DMS153 treated with DMSO at 0.1 percent for 48 hours (cell line): ENCODE measurements at regions not wholly inside any gene's neighbourhood (a gene's known extent, or its start where the extent isn't known, plus 50 kb on each side); places are given as distances from the start of the nearest gene placed in this dataset.
"Not testable (repeated sequence)": the region's sequence is repeated elsewhere in the genome, so short reads cannot be mapped to it uniquely, and the experiment has no call there.

Experiments
- DNase-seq: peaks from one replicate; lab custom pipeline; 2025; ENCODE audit not compliant: unreplicated experiment; lab: John Stamatoyannopoulos, UW

- DNase-seq, result no peak
Measured at GRCh38 chr4:181078196-181078595, 1165.0 kb upstream of the TENM3 start.

GRCh38 chr4:181083757-181084361 lies 1159.3 kb upstream of the TENM3 start:
- DNase-seq, result no peak

GRCh38 chr4:181085557-181085956 lies 1157.6 kb upstream of the TENM3 start:
- no peak for DNase-seq

DNA sequence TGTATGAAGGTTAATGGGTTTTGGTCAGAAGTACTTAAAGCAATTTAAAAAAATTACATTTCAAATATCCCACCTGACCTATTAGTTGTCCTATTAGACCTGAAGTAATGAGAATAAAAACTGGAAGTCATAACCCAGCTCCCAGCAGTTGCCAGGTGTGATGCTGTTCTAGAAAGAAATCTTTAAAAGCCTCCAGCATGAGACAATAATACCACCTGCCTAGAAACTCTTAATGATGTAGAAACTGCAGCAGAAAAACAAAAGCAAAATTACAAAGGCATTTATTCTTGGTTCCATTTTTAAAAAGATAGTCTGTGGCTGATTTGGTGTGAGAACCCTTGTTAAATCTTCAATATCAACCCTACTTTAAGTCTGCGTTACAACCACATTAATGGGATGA lies 1137.7 kb upstream of the TENM3 start:
- DNase-seq, result no peak

DNA sequence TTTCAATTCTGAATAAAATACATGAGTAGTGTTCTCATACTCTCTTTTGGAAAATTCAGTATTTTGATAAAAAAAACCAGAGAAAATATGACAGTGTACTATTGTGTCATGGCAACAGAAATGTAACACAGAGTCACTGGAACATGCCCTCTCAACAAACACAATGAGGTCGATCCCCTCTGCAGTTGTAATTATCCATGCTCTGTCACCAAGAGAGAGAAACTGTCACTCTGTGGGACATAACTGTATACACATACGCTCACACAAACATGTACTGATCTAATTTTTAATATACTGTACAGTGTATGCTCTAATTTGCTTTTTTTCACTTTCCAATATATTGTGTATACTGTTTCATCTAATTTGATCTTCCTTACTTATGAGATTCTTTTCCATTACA lies 1136.8 kb upstream of the TENM3 start:
- DNase-seq, result no peak

DNA sequence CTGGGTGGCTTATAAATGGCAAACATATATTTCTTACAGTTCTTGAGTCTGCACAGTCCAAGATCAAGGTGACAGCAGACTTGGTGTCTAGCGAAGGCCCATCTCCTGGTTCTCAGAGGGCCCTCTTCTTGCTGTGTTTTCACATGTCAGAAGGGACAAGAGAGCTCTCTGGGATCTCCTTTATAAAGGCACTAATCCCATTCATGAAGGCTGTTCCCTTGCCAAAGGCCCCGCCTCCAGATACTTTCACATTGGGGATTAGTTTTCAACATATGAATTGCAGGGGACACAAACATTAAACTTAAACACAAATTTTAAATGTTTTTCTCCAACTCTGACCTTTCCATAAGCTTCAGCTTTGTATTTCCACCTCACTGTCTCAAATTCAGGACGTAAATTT lies 1135.0 kb upstream of the TENM3 start:
- no peak for DNase-seq

- DNase-seq, result no peak
Measured at GRCh38 chr4:181119186-181119585, 1124.0 kb upstream of the TENM3 start.

DNA sequence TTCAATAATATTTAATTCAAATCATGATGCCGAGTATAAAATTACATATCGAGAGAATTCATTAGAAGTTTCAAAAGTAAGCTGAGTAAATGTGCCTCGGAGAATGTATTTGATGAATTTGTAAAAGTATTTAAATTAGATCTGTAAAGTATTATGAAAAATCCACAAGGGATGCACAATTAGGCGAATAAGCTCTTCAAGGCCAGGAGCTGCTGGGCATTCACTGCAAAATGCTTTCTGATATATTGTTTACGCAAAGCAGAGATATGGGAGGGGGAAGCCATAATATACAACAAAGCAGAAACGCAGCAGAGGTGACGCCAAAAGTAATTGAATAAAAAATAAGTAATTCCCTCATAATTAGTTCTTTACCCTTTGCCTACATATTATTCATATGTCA lies 1121.5 kb upstream of the TENM3 start:
- no peak for DNase-seq

DNA sequence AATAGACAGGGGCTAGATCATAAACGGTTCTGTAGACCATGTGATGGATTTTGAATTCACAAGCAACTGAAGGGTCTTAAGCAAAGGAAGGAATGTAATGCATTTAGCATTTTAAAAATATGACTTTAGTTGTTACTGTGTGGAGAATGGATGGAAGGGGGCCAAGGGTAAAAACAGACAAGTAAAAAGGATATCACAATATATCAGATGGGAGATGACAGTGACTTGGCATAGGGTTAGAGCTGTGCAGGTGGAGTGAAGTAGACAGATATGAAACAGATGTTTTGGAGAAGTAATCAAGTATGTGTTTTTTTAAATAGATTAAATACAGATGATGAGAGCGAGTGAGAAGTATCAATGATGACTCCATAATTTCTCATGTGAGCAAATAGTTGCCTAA lies 1116.0 kb upstream of the TENM3 start:
- DNase-seq, result no peak

DNA sequence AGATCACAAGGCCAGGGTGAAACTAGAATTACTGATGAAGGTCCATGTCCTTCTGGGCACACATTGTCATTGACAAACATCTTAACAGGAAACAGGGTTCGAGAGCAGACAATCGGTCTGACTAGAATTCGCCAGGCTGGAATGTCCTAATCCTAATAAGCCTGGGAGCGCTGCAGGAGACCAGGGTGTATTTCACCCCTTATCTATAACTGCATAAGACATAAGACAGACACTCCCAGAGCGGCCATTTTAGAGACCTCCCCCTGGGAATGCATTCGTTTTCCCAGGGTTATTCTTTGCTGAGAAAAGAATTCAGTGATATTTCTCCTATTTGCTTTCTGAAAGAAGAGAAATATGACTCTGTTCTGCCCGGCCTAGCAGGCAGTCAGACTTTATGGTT lies 1112.9 kb upstream of the TENM3 start:
- DNase-seq, result not testable (repeated sequence)

- no peak for DNase-seq
Measured at GRCh38 chr4:181137351-181137750, 1105.9 kb upstream of the TENM3 start.

DNA sequence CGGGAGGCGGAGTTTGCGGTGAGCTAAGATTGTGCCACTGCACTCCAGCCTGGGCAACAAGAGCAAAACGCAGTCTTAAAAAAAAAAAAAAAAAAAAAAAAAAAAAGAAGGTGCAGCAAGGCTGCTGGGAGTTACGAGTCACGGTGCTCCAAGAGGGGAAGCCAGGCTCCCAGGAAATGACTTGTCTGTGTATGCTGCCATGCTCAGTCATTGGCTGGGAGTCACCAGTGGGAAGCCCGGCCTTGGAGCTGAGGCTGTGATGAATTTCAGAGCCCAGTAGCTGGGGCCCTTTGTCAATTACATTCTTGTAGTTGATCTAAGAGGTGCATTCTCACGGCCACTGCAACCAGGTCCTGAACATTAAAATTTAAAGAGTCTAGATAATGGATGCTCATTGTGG lies 1105.1 kb upstream of the TENM3 start:
- DNase-seq, result no peak

DNA sequence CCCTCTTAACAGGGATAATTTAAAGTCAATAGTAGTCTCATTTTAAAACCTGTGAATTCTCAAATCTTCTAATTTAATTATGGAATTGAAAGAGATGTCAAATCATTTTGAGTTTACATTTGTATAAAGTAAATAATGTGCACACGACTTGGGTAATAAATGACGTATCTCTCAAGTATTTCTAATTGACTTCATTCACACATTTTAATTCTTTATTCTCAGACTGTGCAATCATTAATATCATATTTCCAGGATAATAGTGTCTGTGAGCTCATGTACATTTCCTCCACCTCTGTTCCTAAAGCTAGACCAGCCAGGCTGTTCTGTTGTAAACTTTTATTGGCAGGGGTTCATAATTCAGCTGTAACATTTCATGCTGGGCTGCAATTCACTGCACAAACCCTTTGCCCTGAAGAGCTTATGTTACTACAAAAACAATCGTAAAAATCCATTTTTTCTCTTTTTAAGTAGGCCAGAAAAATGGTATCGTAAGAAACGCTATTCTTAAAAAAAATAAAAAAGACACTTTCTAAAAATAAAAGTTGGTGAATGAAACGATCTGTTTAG lies 1103.1 kb upstream of the TENM3 start:
- no peak for DNase-seq

GRCh38 chr4:181143250-181143854 lies 1099.8 kb upstream of the TENM3 start:
- peak; percentile 68 for DNase-seq

GRCh38 chr4:181146051-181146450 lies 1097.2 kb upstream of the TENM3 start:
- no peak for DNase-seq

DNA sequence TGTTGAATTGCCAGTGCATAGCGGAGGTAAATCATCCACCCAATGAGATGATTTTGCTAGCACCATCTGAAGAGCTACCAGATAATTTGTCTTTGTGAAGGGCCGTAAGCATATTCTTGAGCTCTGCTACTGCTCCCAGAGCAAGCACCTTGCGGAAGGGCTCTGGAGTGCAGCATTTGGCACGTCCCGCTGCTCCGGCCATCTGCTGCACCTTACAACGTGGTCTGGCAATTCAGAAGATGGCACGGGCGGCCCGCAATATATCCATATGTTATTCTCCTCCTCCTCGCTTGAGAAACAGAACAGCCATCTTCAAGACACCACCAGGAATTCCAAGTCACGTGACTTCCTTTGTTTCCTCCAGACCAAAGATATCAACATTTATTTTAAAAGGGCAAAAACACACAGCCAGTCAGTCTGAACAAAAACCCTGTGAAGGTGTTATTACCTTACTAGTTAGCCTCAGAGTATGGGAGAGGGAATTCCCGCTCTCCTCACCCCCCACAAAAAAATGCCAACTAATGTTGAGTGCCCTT lies 1095.7 kb upstream of the TENM3 start:
- no peak for DNase-seq

DNA sequence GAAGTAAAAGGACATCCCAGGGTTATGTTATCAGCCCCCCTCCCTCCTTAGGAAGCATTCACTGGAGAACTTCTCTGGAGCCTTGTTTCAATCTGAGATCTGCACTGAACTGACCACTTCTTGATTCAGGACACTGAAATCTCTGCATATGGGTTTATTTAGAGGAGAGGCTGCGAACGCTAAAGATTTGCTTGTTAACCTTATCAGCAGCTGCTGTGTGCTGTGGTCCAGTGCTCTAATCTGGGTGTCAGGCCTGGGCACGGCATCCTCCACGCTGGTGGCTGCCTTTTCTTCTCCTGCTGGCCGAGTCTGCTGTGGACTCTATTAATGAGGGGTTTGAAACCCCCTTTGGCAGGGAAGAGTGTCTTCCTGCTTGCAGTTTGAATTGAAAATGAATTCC lies 1094.7 kb upstream of the TENM3 start:
- no peak for DNase-seq

DNA sequence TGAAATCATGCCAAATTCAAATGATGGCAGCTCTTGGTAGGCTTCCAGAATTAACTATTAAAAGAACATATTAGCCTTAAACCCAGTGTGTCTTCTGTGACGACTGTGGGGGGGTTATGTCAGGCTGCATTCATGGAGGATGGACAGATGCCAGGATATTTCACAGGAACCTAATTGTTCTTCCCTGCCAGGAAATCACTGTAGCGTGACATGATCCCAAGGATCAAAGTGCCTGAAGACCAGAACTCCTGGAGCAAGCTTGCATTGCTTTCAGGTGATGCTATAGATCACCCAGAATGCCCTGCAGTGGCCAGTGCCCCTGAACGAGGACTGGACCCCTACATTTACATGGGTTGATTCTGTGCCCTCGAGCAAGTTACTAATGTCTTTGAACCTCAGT lies 1093.0 kb upstream of the TENM3 start:
- DNase-seq, result peak; percentile 10

DNA sequence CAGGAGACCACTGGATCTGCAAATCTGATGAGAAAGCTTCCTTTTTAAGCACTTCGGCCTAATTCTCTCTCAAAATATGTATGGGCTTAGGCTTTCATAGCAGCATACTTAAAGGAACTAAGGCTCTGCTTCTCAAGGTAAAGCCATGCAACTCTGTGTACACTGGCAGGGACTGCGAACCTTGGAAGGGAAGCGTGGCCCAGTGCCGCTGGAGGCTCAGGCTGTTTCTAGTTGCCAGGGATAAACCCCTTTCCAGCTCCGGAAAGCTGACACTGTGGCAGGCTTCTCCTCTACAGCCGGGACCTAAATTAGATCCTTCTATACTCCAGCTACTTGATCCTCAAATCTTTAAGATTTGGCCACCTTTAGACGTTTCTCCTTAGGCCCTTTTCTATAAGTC lies 1091.3 kb upstream of the TENM3 start:
- DNase-seq, result no peak

- no peak for DNase-seq
Measured at GRCh38 chr4:181157647-181158046, 1085.6 kb upstream of the TENM3 start.

- DNase-seq, result no peak
Measured at GRCh38 chr4:181158971-181159370, 1084.2 kb upstream of the TENM3 start.

DNA sequence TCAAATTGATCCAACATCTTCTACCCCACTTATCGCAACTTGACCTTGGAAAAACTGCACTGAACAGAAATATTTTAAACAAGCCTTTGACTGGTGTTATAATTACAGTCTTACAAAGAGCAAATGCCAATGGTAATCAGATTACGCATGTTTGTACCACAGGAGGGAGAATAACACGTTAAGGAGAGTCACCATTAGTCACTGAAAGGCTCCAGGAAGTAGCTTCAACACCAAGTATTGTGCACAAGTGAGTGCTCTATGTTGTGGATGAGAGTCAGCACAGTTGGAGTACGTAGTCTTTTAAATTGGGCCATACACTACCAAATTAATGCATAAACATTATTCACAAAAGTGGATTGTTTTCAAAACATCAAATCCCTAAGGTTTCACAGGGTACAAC lies 1081.5 kb upstream of the TENM3 start:
- DNase-seq, result no peak

DNA sequence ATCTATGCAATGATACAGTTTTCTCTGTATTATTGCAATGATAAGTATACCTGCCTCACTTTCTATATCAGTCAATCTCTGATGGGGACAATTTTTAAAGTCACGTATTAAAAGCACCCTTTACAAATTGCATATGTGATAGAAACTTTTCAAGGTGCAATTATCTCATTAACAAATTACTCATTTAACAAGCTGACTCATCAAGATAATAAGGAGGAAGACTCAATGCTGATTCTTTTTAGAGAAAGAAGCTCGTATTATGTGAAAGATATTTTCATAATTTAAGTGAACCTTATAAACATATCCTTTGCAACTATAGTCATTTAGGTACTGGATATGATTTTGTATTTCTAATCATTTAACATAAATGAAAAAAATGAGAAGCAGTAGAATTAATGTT lies 1080.9 kb upstream of the TENM3 start:
- DNase-seq, result no peak
